ENCODE measurements at regions not wholly inside any gene's neighbourhood (a gene's known extent, or its start where the extent isn't known, plus 50 kb on each side); places are given as distances from the start of the nearest gene placed in this dataset.

DNA sequence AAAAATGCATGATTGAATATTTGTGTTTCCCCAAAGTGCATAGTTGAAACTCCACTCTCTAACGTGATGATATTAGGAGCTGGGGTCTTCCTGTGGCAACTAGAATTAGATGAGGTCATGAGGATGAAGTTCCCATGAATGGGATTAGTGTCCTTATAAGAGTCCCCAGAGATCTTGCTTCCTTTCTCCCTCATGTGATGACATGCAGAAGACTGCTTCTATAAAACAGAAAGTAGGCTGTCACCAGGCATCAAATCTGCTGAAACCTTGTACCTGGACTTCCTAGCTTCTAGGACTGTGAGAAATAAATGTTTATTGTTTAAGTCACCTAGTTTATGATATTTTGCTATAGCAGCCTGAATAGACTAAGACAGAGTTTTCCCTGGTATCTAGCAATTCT is 586.5 kb upstream of the EPHA7 start (continued):
- TF ChIP-seq CTCF (IDR thresholded peaks at IDR 0.05 in 2 of 3, conservative IDR thresholded peaks at IDR 0.05 in 1 of 3; ENCODE audit: borderline replicate concordance in 1 of 3, insufficient read depth in 1 of 3, low read depth in 2 of 3, low read length in 2 of 3) = no peak
- TF ChIP-seq POLR2A (IDR thresholded peaks at IDR 0.05; ENCODE audit: borderline replicate concordance, extremely low read depth, insufficient read depth, insufficient read length) = no peak
- TF ChIP-seq SRF (IDR thresholded peaks at IDR 0.05; ENCODE audit: low read depth) = no peak
- no peak for TF ChIP-seq EZH2 (IDR thresholded peaks at IDR 0.05)
- TF ChIP-seq, protein P1, sequence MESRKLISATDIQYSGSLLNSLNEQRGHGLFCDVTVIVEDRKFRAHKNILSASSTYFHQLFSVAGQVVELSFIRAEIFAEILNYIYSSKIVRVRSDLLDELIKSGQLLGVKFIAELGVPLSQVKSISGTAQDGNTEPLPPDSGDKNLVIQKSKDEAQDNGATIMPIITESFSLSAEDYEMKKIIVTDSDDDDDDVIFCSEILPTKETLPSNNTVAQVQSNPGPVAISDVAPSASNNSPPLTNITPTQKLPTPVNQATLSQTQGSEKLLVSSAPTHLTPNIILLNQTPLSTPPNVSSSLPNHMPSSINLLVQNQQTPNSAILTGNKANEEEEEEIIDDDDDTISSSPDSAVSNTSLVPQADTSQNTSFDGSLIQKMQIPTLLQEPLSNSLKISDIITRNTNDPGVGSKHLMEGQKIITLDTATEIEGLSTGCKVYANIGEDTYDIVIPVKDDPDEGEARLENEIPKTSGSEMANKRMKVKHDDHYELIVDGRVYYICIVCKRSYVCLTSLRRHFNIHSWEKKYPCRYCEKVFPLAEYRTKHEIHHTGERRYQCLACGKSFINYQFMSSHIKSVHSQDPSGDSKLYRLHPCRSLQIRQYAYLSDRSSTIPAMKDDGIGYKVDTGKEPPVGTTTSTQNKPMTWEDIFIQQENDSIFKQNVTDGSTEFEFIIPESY (IDR thresholded peaks at IDR 0.05; ENCODE audit: extremely low read depth, insufficient replicate concordance, low read length) = no peak
- no peak for TF ChIP-seq EGR1 (IDR thresholded peaks at IDR 0.05; ENCODE audit: low read depth)
- TF ChIP-seq ZNF274 (IDR thresholded peaks at IDR 0.05; ENCODE audit: low read depth, low read length) = no peak
- TF ChIP-seq CEBPB (IDR thresholded peaks at IDR 0.05; ENCODE audit: low read depth) = no peak

GRCh38 chr6:93992976-93993375 is 573.6 kb upstream of the EPHA7 start:
- H3K9me3 ChIP-seq (ENCODE audit: control insufficient read depth in 1 of 2, insufficient read depth in 1 of 2, low read depth in 1 of 2, low read length in 2 of 2) = no peaks in the 10 kb centered on the region; a peak in 1 of 4 replicates
- H3K9ac ChIP-seq (ENCODE audit: low read length) = no peak overlapping the region
- ChIA-PET CTCF (no interaction called here), RAD21 (ENCODE audit: low non-redundant PET in 1 of 2, low total read pairs in 2 of 2, uncharacterized antibody in 2 of 2, unreplicated experiment in 2 of 2) (no interaction called here), POLR2A (no interaction called here)
- no peaks in the 10 kb centered on the region for H3K27me3 ChIP-seq (ENCODE audit: insufficient read depth, low read length)
- ATAC-seq = no peak
- no peaks in the 10 kb centered on the region for H4K20me1 ChIP-seq (ENCODE audit: insufficient read depth)
- TF ChIP-seq SIN3A (IDR thresholded peaks at IDR 0.05; ENCODE audit: low read depth) = no peak
- no peak for TF ChIP-seq EZH2 (IDR thresholded peaks at IDR 0.05)
- no peak for TF ChIP-seq ZFX (IDR thresholded peaks at IDR 0.05)
- TF ChIP-seq JUND (IDR thresholded peaks at IDR 0.05) = no peak
- no peak for TF ChIP-seq REST (IDR thresholded peaks at IDR 0.05; ENCODE audit: low read depth)
- no peak for TF ChIP-seq SRF (IDR thresholded peaks at IDR 0.05; ENCODE audit: low read depth)
- TF ChIP-seq ATF3 (IDR thresholded peaks at IDR 0.05) = no peak
- H3K36me3 ChIP-seq (ENCODE audit: control insufficient read depth in 1 of 2, insufficient read depth in 2 of 2, low read length in 2 of 2) = no peaks in the 10 kb centered on the region
- H3K4me1 ChIP-seq (ENCODE audit: control insufficient read depth in 1 of 2, insufficient read depth in 2 of 2, low read length in 2 of 2) = no peaks in the 10 kb centered on the region
- no peak overlapping the region for H3K4me2 ChIP-seq (ENCODE audit: low read length)
- intact Hi-C loops (cut with micrococcal nuclease) = no loop called here
- no peak overlapping the region for H3K4me3 ChIP-seq (replicated peaks in 1 of 2; ENCODE audit: low read depth in 1 of 2, low read length in 2 of 2)
- H3K9me2 ChIP-seq (ENCODE audit: insufficient read depth) = no peaks in the 10 kb centered on the region
- no peak for DNase-seq (ENCODE audit: low read depth, low spot score)
- BruUV-seq (replicated peaks) = no TSS peak
- no peak overlapping the region for H3K27ac ChIP-seq (ENCODE audit: low read depth, low read length)
- H2AFZ ChIP-seq (ENCODE audit: low read depth, low read length, poor library complexity, severe bottlenecking) = no peak overlapping the region
- H3K79me2 ChIP-seq (ENCODE audit: insufficient read depth, low read length) = no peaks in the 10 kb centered on the region

Data from HCT116 (cell line).